ENCODE measurements at regions not wholly inside any gene's neighbourhood (a gene's known extent, or its start where the extent isn't known, plus 50 kb on each side); places are given as distances from the start of the nearest gene placed in this dataset.

- TF ChIP-seq CTCF (IDR thresholded peaks at IDR 0.05) (no peak), POLR2A (IDR thresholded peaks at IDR 0.05) (no peak)
Observed at GRCh38 chr12:40439771-40440492, 215.1 kb downstream of the LRRK2 start.
